Right cardiac atrium (tissue), 5 donors: ENCODE measurements at regions not wholly inside any gene's neighbourhood (a gene's known extent, or its start where the extent isn't known, plus 50 kb on each side); places are given as distances from the start of the nearest gene placed in this dataset.
"Not testable (repeated sequence)": the region's sequence is repeated elsewhere in the genome, so short reads cannot be mapped to it uniquely, and the experiment has no call there.

Source experiments
- ATAC-seq, 2 donors: fragments of 200-7000 bp; cut with Tn5 transposase; one replicate each; pipeline versions ENCODE4 v1.8.0 to v1.9.1; 2020; ENCODE audit warnings: moderate library complexity in 2 of 2, mild to moderate bottlenecking in 1 of 2
- DNase-seq, 3 donors: peaks; one replicate each; pipeline ENCODE4 v3.0.0-alpha.2; 2020
- H3K27ac ChIP-seq: one replicate; pipeline ENCODE4 v1.5.1; 2013; ENCODE audit warnings: mild to moderate bottlenecking, low read length, control low read depth, moderate library complexity
- H3K27me3 ChIP-seq: one replicate; pipeline ENCODE4 v1.6.1; 2013; ENCODE audit not compliant: control insufficient read depth, insufficient read depth
- H3K4me1 ChIP-seq: one replicate; pipeline ENCODE4 v1.6.1; 2013; ENCODE audit warnings: low read length; ENCODE audit not compliant: control insufficient read depth, insufficient read depth
- H3K4me3 ChIP-seq: one replicate; pipeline ENCODE4 v1.5.1; 2013; ENCODE audit warnings: low read length, control low read depth
- H3K9me3 ChIP-seq: one replicate; pipeline ENCODE4 v1.6.1; 2013; ENCODE audit warnings: low read length; ENCODE audit not compliant: control insufficient read depth
- WGBS: extraction: QIAGEN DNeasy Blood & Tissue Kit; methylation state at CpG from one replicate; pipeline ENCODE4 v1.1.7; 2013; 5-methylcytosine and 5-hydroxymethylcytosine counted together
- intact Hi-C, 4 donors: fragments of 100-400 bp; cut with DNase I; formaldehyde crosslinking; loops; one replicate each; pipeline versions ENCODE4 v1.11.0 to v1.14.0; 2022 to 2023
- donor health status: healthy with polysubstance abuse.
- donor health status: DM: no; HTN: yes; CAD: no.
- donor health status: DM: no; HTN: no; CAD: no.
- donor health status: DM: no; HTN: yes; CAD: no; lungs with severe emphysema.
- donor health status: DM: yes; HTN: yes; CAD: no.

DNA sequence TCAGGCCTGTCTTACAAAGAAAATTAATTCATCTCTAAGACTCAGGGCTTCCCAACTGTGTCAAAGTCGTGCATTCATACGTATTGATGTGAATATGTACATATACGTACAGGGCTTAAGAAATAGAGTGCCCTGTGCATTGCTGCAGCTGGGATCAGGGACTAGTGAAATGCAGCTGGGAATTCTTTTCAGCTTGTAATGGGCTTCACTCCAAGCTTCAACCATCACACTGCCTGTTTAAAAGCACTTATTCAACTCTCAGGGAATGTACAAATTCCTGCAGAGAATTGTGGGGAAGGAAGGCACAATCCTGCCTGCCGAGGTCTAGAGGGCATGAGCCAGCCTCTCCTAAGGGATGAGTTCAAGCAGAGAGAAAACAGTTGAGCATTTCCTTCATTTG lies 59.6 kb upstream of the MAN2A1 start:
- DNase-seq (no peak), ATAC-seq (no peak)
- intact Hi-C loops = no loop called here
- H3K4me1 ChIP-seq = no peaks in the 10 kb centered on the region
- H3K27ac ChIP-seq = no peak overlapping the region
- H3K27me3 ChIP-seq = no peaks in the 10 kb centered on the region
- H3K9me3 ChIP-seq = no peaks in the 10 kb centered on the region
- H3K4me3 ChIP-seq = no peak overlapping the region
- WGBS = 48% methylated on average over 4 of the region's 4 CpGs

DNA sequence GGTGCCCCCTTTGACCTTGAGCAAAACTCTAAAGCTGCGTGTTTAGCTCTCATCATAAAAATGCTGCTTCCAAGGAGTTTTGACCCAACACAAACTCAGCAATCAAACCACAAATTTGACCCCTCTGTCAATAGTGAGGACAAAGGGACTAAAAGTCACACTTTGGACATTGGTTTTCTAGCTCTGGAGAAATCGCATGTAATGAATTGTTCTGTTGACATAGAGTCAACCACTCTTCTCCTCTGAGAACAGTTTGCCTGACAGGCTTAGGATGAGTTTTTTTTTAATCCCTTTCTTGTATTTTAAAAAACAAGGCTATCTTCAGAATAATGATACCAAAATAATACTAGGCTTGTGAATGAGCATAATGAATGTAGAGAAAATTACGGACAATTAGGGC lies 61.1 kb upstream of the MAN2A1 start:
- DNase-seq = no peak
- Histone ChIP-seq H3K9me3 (no peaks in the 10 kb centered on the region), H3K27me3 (no peaks in the 10 kb centered on the region), H3K4me1 (no peaks in the 10 kb centered on the region), H3K27ac (no peak overlapping the region), H3K4me3 (no peak overlapping the region)
- ATAC-seq = no peak
- intact Hi-C loops = no loop called here
- 92% methylated on average over 3 of the region's 3 CpGs for WGBS

DNA sequence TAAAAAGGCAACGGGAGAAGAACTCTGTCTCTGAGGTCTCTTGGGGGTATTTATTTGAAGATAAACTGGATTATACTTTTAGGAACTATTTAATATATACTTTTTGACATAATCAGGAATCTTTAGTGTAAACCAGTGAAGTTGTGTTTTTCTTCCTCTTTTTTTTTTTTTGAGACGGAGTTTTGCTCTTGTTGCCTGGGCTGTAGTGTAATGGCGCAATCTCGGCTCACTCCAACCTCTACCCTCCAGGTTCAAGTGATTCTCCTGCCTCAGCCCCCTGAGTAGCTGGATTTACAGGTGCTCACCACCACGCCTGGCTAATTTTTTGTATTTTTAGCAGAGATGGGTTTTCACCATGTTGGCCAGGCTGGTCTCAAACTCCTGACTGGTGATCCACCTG lies 68.5 kb upstream of the MAN2A1 start:
- H3K4me3 ChIP-seq, H3K4me1 ChIP-seq, intact Hi-C loops, H3K27ac ChIP-seq, DNase-seq, H3K27me3 ChIP-seq, H3K9me3 ChIP-seq, ATAC-seq: not testable (repeated sequence)
- 83% methylated on average over 5 of the region's 5 CpGs for WGBS

DNA sequence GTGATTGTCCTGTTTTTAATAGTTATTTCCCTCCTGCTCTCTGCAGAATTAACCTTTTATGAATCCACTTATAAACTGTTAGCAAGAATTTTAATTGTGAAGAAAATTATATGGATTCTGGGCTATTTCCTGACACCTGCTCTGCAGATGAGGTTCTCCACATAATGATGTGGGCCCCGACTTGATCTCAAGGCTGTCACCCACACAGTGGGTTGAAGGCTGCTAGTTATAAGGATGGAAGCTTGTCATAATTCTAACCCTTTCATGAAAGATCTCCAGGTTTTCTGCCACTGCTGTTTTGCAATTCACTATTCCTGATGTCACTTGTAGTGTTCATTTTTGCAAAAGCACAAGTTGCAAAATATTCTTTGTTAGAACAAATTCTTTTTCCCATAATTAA lies 69.1 kb upstream of the MAN2A1 start:
- Histone ChIP-seq H3K4me3 (no peak overlapping the region), H3K27me3 (no peaks in the 10 kb centered on the region), H3K27ac (no peak overlapping the region), H3K9me3 (no peaks in the 10 kb centered on the region), H3K4me1 (peaks cover 2% of the 10 kb centered on the region)
- ATAC-seq (no peak), DNase-seq (no peak)
- 90% methylated on average over 1 of the region's 1 CpG for WGBS
- intact Hi-C loops = no loop called here

DNA sequence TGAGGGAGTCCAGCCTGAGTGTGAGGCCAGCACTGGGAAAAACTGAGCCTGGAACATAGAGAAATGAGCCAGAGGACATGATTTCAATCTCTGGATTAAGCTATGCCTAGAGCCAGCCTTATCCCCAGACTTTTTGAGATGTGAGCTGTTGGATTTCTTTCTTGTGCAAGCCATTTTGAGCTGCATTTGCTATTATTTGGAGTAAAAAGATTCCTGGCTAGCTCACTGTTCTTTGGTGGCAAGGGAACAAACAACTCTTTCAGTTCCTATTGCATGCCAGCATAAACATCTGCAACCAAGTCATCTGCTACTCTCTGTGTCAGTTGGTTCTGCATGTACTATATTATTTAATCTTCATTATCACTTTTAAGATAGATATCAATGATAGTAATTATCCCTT lies 70.1 kb upstream of the MAN2A1 start:
- peak in 1 of 3 donors; percentile 36 for DNase-seq
- intact Hi-C loops = no loop called here
- H3K4me1 ChIP-seq = peaks cover 2% of the 10 kb centered on the region
- H3K27ac ChIP-seq = no peak overlapping the region
- no peaks in the 10 kb centered on the region for H3K27me3 ChIP-seq
- no peaks in the 10 kb centered on the region for H3K9me3 ChIP-seq
- no peak overlapping the region for H3K4me3 ChIP-seq
- peak in 1 of 2 donors; percentile 59 for ATAC-seq

DNA sequence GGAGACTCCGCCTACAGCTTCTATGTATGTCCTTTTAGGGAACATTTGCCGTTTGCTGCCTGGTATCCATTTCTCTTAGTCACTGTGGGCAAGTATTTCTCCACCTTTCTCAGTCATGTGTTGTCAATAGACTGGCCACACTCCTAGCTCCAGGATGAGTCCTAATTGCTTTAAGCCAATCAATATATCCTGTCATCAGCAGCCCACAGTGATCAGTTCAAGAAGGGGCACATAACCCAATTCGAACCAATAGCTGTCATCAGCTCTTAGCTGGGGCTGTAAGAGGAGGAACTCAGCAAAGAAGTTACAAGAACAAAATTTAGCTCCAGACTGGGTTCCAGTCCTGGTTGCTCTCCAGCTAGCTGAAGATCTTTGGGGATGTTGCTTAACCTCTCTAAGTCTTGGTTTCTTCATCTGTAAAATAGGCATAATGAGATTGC lies 70.7 kb upstream of the MAN2A1 start:
- Histone ChIP-seq H3K4me3 (no peak overlapping the region), H3K9me3 (no peaks in the 10 kb centered on the region), H3K4me1 (peaks cover 2% of the 10 kb centered on the region), H3K27me3 (no peaks in the 10 kb centered on the region), H3K27ac (no peak overlapping the region)
- DNase-seq (no peak), ATAC-seq (no peak)
- 80% methylated on average over 3 of the region's 3 CpGs for WGBS
- intact Hi-C loops = no loop called here

DNA sequence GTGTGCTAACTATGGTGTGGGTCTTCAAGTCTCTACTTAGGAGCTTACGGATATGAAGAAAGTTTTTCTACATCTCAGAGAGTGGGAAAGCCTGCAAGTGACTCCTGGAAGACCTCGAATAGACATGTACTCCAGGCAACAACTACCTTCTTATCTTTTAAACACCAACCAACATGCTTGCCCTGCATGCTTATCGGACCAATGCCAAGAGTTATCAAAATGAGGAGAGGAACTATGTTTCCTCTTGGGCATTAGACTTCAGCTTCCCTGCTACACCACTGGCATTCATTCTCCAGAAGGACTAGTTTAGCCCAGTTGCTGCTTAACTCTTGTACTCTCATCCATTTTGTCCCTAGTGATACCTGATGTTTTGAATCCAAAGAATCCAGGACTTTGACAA lies 74.7 kb upstream of the MAN2A1 start:
- intact Hi-C loops = no loop called here
- ATAC-seq = no peak
- DNase-seq = no peak
- Histone ChIP-seq H3K4me1 (peaks cover 2% of the 10 kb centered on the region), H3K9me3 (no peaks in the 10 kb centered on the region), H3K4me3 (no peak overlapping the region), H3K27me3 (no peaks in the 10 kb centered on the region), H3K27ac (no peak overlapping the region)
- 77% methylated on average over 3 of the region's 3 CpGs for WGBS

DNA sequence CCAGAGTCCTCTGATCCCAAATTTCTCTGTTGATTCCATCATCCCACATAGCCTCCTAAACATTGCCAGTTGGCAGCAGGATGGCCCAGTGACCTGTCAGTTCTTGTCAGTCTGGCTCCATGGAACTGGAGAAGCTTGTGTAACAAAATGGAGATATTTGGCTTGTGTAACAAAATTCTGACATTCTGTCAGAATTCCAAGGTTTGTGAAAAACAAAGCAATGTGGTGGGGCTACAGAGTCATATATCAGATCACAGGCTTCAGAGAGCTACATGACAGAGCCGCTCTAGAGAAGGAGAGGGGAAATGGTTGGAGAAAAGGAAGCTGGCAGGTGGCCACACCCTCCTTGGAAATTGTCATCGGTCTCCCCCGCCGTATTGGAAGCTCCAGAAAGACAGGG lies 75.4 kb upstream of the MAN2A1 start:
- Histone ChIP-seq H3K27me3 (no peaks in the 10 kb centered on the region), H3K4me1 (no peaks in the 10 kb centered on the region), H3K4me3 (no peak overlapping the region), H3K9me3 (no peaks in the 10 kb centered on the region), H3K27ac (no peak overlapping the region)
- DNase-seq = no peak
- ATAC-seq = no peak
- intact Hi-C loops = no loop called here
- WGBS = 89% methylated on average over 4 of the region's 4 CpGs

DNA sequence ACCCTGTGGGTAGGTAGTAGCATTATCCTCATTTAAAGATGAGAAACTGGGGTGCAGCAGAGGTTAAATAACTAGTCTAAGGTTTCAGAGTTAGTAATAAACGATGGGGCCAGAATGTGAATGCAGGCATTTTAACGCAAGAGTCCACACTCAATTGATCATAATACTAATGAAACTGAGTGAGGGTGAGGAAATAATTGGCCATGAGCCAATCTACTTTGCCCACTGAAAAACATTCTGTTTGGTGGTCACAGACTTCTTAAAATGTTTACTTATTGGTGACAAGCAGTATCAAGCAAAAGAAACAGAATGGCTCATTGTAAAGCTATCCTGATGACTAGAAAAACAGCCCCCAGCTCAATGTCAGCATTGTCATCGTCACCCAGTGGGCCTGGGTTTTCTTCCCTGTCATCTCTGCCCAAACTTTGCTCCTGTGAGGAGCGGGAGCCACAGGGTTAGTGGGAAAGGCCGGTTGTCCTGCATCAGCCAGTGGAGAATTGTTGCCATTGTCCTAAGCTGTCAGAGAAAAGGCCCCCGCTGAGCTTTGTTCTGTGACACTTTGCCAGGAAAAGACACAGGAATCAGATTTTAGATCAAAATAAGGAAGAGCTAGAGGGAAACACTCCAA lies 77.3 kb upstream of the MAN2A1 start:
- H3K4me1 ChIP-seq = no peaks in the 10 kb centered on the region
- H3K9me3 ChIP-seq = no peaks in the 10 kb centered on the region
- H3K27ac ChIP-seq = no peak overlapping the region
- intact Hi-C loops = no loop called here
- no peak for DNase-seq
- no peaks in the 10 kb centered on the region for H3K27me3 ChIP-seq
- H3K4me3 ChIP-seq = no peak overlapping the region
- ATAC-seq = no peak
- WGBS = 67% methylated on average over 6 of the region's 6 CpGs

DNA sequence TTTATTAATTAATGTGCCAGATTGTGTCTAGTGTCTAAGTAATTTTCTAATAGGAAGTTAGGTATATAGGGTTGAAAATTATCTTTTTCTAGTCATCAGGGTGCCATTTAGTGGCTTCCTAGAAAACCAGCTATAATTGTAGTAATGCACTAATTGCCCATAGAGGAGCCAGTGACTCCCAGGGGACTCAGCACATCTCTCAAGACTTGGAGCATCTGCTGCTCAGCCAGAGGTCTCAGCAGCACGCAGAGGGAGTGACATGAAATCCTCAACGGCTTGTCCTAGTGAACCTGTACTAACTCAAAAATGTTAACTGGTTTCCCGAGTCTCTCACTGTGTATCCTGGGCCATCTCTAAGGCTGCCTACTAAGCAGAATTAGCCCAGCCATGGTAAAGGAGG lies 78.2 kb upstream of the MAN2A1 start:
- Histone ChIP-seq H3K9me3 (no peaks in the 10 kb centered on the region), H3K4me1 (no peaks in the 10 kb centered on the region), H3K27ac (no peak overlapping the region), H3K4me3 (no peak overlapping the region), H3K27me3 (no peaks in the 10 kb centered on the region)
- intact Hi-C loops = no loop called here
- DNase-seq (no peak), ATAC-seq (no peak)
- WGBS = 65% methylated on average over 3 of the region's 3 CpGs

DNA sequence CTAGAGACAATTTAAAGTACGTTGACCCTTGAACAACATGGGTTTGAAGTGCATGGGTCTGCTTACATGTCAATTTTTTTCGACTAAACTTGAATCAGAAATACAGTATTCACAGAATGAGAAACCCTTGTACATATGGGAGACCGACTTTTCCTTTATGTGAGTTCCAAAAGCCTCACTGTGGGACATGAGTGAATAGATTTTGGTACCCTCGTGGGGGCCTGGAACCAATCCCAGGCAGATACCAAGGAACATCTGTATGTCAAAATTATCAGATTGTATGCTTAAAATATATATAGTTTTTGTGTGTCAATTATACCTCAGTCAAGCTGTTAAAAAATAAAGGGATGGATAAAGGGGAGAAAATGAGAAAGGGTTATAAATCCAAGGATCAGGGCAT lies 78.7 kb upstream of the MAN2A1 start:
- WGBS = 89% methylated on average over 4 of the region's 4 CpGs
- Histone ChIP-seq H3K9me3 (no peaks in the 10 kb centered on the region), H3K27ac (no peak overlapping the region), H3K27me3 (no peaks in the 10 kb centered on the region), H3K4me3 (no peak overlapping the region), H3K4me1 (no peaks in the 10 kb centered on the region)
- intact Hi-C loops = no loop called here
- DNase-seq = no peak
- ATAC-seq = no peak

DNA sequence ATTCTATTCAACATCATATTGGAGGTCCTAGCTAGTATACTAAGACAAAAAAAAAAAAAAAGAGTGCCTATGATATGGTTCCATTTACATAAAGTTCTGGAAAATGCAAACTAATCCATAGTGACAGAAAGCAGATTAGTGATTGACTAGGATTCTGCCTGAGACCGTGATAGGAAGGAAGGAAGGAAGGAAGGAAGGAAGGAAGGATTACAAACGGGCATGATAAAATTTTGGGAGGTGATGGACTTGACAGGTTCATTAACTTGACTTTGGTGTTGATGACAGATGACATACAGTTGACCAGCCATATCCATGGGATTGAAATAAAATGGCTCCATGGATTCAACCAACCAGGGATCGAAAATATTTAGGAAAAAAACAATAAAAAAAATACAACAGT lies 79.1 kb upstream of the MAN2A1 start:
- intact Hi-C loops = no loop called here
- WGBS = 57% methylated on average over 3 of the region's 3 CpGs
- Histone ChIP-seq H3K4me1 (no peaks in the 10 kb centered on the region), H3K27ac (no peak overlapping the region), H3K4me3 (no peak overlapping the region), H3K9me3 (no peaks in the 10 kb centered on the region), H3K27me3 (no peaks in the 10 kb centered on the region)
- DNase-seq = no peak
- no peak for ATAC-seq
